ENCODE measurements at regions not wholly inside any gene's neighbourhood (a gene's known extent, or its start where the extent isn't known, plus 50 kb on each side); places are given as distances from the start of the nearest gene placed in this dataset.

DNA sequence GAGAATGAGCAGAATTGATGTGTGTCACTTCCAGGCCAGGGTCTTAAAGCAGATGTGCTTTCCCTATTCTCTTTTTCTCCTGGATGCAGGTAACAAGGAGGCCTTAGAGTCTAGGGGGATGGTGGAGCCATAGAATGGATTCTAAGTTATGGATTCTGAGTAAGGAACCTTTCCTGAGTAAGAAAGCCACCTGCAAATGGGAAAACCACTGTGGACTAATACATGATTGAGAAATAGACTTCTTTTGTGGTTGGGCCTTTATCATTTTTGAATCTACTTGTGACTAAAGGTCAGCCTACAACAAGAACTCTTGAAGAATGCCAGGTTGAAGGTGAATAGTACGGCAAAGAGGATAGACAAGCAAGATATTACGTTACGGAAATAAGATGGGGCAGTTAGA, 116.1 kb downstream of the CDC7 start:
- Histone ChIP-seq H2AFZ (ENCODE audit: low read depth, low read length) (no peak overlapping the region), H3K4me3 (ENCODE audit: insufficient read depth, low read depth, low read length) (no peak overlapping the region), H3K36me3 (ENCODE audit: insufficient read depth, low read length) (no peaks in the 10 kb centered on the region), H3K4me2 (ENCODE audit: low read length) (no peak overlapping the region), H3K27me3 (ENCODE audit: insufficient read depth, low read length) (peaks cover 6% of the 10 kb centered on the region), H3K79me2 (ENCODE audit: insufficient read depth, low read length) (no peaks in the 10 kb centered on the region), H4K20me1 (ENCODE audit: insufficient read depth, low read length) (no peaks in the 10 kb centered on the region), H3K9ac (ENCODE audit: low read length) (no peak overlapping the region), H3K9me3 (ENCODE audit: insufficient read depth, low read depth, low read length) (no peaks in the 10 kb centered on the region), H3K27ac (ENCODE audit: low read depth, low read length) (no peak overlapping the region), H3K4me1 (ENCODE audit: insufficient read depth, low read length) (peaks cover under 1% of the 10 kb centered on the region)
- Mint-ChIP-seq H3K9me3 (ENCODE audit: unreplicated experiment) (no peaks in the 10 kb centered on the region), H3K27ac (ENCODE audit: unreplicated experiment) (no peak overlapping the region), H3K4me3 (ENCODE audit: unreplicated experiment) (no peak overlapping the region), H3K4me1 (ENCODE audit: low read depth, unreplicated experiment) (peaks cover 3% of the 10 kb centered on the region), H3K36me3 (ENCODE audit: low read depth, unreplicated experiment) (no peaks in the 10 kb centered on the region), H3K27me3 (ENCODE audit: low read depth, unreplicated experiment) (peaks cover 12% of the 10 kb centered on the region)
- TF ChIP-seq, protein P1, sequence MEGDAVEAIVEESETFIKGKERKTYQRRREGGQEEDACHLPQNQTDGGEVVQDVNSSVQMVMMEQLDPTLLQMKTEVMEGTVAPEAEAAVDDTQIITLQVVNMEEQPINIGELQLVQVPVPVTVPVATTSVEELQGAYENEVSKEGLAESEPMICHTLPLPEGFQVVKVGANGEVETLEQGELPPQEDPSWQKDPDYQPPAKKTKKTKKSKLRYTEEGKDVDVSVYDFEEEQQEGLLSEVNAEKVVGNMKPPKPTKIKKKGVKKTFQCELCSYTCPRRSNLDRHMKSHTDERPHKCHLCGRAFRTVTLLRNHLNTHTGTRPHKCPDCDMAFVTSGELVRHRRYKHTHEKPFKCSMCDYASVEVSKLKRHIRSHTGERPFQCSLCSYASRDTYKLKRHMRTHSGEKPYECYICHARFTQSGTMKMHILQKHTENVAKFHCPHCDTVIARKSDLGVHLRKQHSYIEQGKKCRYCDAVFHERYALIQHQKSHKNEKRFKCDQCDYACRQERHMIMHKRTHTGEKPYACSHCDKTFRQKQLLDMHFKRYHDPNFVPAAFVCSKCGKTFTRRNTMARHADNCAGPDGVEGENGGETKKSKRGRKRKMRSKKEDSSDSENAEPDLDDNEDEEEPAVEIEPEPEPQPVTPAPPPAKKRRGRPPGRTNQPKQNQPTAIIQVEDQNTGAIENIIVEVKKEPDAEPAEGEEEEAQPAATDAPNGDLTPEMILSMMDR (IDR thresholded peaks at IDR 0.05; ENCODE audit: insufficient read depth, low read depth, low read length), result no peak
- no peak for TF ChIP-seq EZH2 (IDR thresholded peaks at IDR 0.05; ENCODE audit: insufficient read depth, low read length)
- no peak for DNase-seq (ENCODE audit: low read depth)
- FAIRE-seq, result no peak

DNA sequence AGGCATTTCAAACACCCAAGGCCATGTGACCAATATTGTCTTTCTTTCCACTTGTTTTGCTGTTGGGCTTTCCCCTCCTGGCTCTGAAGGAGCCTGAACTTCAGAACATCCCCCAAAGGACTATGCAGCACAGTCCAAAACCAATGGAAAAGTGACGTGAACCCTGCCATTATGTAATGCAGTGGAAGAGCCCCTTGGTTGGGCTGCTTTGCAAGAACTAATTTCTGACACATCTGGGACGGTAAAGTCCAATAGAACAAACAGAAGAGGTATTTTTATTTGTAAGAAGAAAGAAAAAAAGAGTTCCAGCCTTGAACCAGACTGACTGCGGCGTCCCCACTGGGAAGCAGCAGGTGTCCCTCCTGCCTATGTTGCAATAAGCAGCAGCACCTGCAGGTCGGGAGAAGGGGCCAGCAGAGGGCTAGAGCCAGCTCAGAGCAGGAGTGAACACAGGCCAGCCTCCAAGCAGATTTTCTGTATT, 116.7 kb downstream of the CDC7 start:
- peaks cover 6% of the 10 kb centered on the region for H3K27me3 ChIP-seq (ENCODE audit: insufficient read depth, low read length)
- no peak for FAIRE-seq
- no peaks in the 10 kb centered on the region for H3K79me2 ChIP-seq (ENCODE audit: insufficient read depth, low read length)
- no peak for DNase-seq (ENCODE audit: low read depth)
- no peak overlapping the region for H3K4me3 ChIP-seq (ENCODE audit: insufficient read depth, low read depth, low read length)
- no peak overlapping the region for H3K27ac ChIP-seq (ENCODE audit: low read depth, low read length)
- no peak overlapping the region for H3K9ac ChIP-seq (ENCODE audit: low read length)
- Mint-ChIP-seq H3K27ac (ENCODE audit: unreplicated experiment) (no peak overlapping the region), H3K27me3 (ENCODE audit: low read depth, unreplicated experiment) (peaks cover 12% of the 10 kb centered on the region), H3K4me3 (ENCODE audit: unreplicated experiment) (no peak overlapping the region), H3K36me3 (ENCODE audit: low read depth, unreplicated experiment) (no peaks in the 10 kb centered on the region), H3K4me1 (ENCODE audit: low read depth, unreplicated experiment) (no peaks in the 10 kb centered on the region), H3K9me3 (ENCODE audit: unreplicated experiment) (no peaks in the 10 kb centered on the region)
- no peaks in the 10 kb centered on the region for H3K36me3 ChIP-seq (ENCODE audit: insufficient read depth, low read length)
- no peaks in the 10 kb centered on the region for H4K20me1 ChIP-seq (ENCODE audit: insufficient read depth, low read length)
- no peaks in the 10 kb centered on the region for H3K4me1 ChIP-seq (ENCODE audit: insufficient read depth, low read length)
- no peak for TF ChIP-seq EZH2 (IDR thresholded peaks at IDR 0.05; ENCODE audit: insufficient read depth, low read length)
- TF ChIP-seq, protein P1 (IDR thresholded peaks at IDR 0.05; ENCODE audit: insufficient read depth, low read depth, low read length), result no peak
- H3K9me3 ChIP-seq (ENCODE audit: insufficient read depth, low read depth, low read length), result no peaks in the 10 kb centered on the region
- no peak overlapping the region for H3K4me2 ChIP-seq (ENCODE audit: low read length)
- no peak overlapping the region for H2AFZ ChIP-seq (ENCODE audit: low read depth, low read length)

DNA sequence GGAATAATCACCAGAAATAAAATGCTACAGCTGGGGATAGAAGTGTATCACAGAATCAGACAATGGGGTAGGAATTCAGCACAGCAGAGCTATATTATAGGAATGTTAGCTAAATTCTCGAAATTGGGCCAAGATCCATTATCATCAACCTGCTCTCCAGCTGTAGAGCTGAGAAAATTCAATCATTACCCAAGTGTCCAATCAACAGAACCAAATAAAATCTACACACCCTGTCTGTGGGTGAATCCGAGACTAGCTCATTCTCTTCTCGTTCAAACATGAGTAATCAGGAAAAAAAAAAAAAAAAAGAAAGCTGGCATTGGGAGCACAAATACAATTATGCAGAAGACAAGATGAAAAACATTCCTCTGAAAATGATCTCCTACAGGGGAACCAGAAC, 119.2 kb downstream of the CDC7 start:
- Histone ChIP-seq H3K36me3 (ENCODE audit: insufficient read depth, low read length) (no peaks in the 10 kb centered on the region), H3K27ac (ENCODE audit: low read depth, low read length) (no peak overlapping the region), H3K27me3 (ENCODE audit: insufficient read depth, low read length) (peaks cover 6% of the 10 kb centered on the region), H3K9ac (ENCODE audit: low read length) (no peak overlapping the region), H3K4me1 (ENCODE audit: insufficient read depth, low read length) (no peaks in the 10 kb centered on the region), H3K9me3 (ENCODE audit: insufficient read depth, low read depth, low read length) (no peaks in the 10 kb centered on the region), H3K4me2 (ENCODE audit: low read length) (no peak overlapping the region), H4K20me1 (ENCODE audit: insufficient read depth, low read length) (no peaks in the 10 kb centered on the region), H3K4me3 (ENCODE audit: insufficient read depth, low read depth, low read length) (no peak overlapping the region), H3K79me2 (ENCODE audit: insufficient read depth, low read length) (no peaks in the 10 kb centered on the region), H2AFZ (ENCODE audit: low read depth, low read length) (no peak overlapping the region)
- TF ChIP-seq, protein P1 (IDR thresholded peaks at IDR 0.05; ENCODE audit: insufficient read depth, low read depth, low read length), result no peak
- no peak for TF ChIP-seq EZH2 (IDR thresholded peaks at IDR 0.05; ENCODE audit: insufficient read depth, low read length)
- H3K4me1 Mint-ChIP-seq (ENCODE audit: low read depth, unreplicated experiment), result no peaks in the 10 kb centered on the region
- H3K9me3 Mint-ChIP-seq (ENCODE audit: unreplicated experiment), result no peaks in the 10 kb centered on the region
- no peak overlapping the region for H3K27ac Mint-ChIP-seq (ENCODE audit: unreplicated experiment)
- H3K4me3 Mint-ChIP-seq (ENCODE audit: unreplicated experiment), result no peak overlapping the region
- FAIRE-seq, result no peak
- peaks cover 12% of the 10 kb centered on the region for H3K27me3 Mint-ChIP-seq (ENCODE audit: low read depth, unreplicated experiment)
- DNase-seq (ENCODE audit: low read depth), result no peak
- H3K36me3 Mint-ChIP-seq (ENCODE audit: low read depth, unreplicated experiment), result no peaks in the 10 kb centered on the region

Measured in astrocyte (in vitro differentiated cells and primary cell).